ENCODE measurements at regions not wholly inside any gene's neighbourhood (a gene's known extent, or its start where the extent isn't known, plus 50 kb on each side); places are given as distances from the start of the nearest gene placed in this dataset.

GRCh38 chr1:217333939-217334338 lies 297.0 kb downstream of the GPATCH2 start:
- no peak overlapping the region for H3K4me3 Mint-ChIP-seq
- no peaks in the 10 kb centered on the region for H3K4me1 Mint-ChIP-seq
- no peaks in the 10 kb centered on the region for H3K36me3 Mint-ChIP-seq
- peaks cover 8% of the 10 kb centered on the region for H3K9me3 Mint-ChIP-seq
- H3K27ac Mint-ChIP-seq, result no peak overlapping the region
- H3K27me3 Mint-ChIP-seq, result no peaks in the 10 kb centered on the region

- Mint-ChIP-seq H3K27me3 (no peaks in the 10 kb centered on the region), H3K9me3 (peaks cover 8% of the 10 kb centered on the region), H3K27ac (no peak overlapping the region)
Measured at GRCh38 chr1:217332431-217333065, 298.3 kb downstream of the GPATCH2 start.

DNA sequence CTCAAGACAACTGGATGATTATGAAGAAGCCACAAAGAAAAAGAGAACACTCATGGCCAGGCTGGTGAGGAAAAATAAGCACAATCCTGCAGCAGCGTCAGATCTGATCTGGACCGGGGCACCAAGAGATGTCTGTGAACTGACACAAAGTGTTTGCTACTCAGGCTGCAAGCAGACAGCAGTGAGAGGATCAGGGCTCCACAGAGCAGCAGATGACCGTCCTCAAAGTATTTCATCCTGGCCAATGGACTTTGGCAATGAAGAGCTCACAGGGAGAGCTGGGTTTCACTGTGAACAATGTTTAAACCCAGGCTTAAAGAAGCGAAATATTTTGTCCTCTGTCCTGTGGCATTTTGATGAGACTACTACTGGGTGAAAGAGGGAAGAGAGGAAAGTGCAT lies 299.2 kb downstream of the GPATCH2 start:
- no peaks in the 10 kb centered on the region for H3K27me3 Mint-ChIP-seq
- no peak overlapping the region for H3K4me3 Mint-ChIP-seq
- H3K27ac Mint-ChIP-seq, result no peak overlapping the region
- H3K9me3 Mint-ChIP-seq, result peaks cover 8% of the 10 kb centered on the region
- H3K36me3 Mint-ChIP-seq, result no peaks in the 10 kb centered on the region
- no peaks in the 10 kb centered on the region for H3K4me1 Mint-ChIP-seq

More at GRCh38 chr1:217332431-217333065, 298.3 kb downstream of the GPATCH2 start:
- Mint-ChIP-seq H3K36me3 (no peaks in the 10 kb centered on the region), H3K4me1 (no peaks in the 10 kb centered on the region), H3K4me3 (no peak overlapping the region)

GRCh38 chr1:217327901-217328300 lies 303.0 kb downstream of the GPATCH2 start:
- Mint-ChIP-seq H3K27me3 (no peaks in the 10 kb centered on the region), H3K9me3 (peaks cover 8% of the 10 kb centered on the region), H3K4me3 (no peak overlapping the region), H3K36me3 (no peaks in the 10 kb centered on the region), H3K4me1 (no peaks in the 10 kb centered on the region), H3K27ac (no peak overlapping the region)

DNA sequence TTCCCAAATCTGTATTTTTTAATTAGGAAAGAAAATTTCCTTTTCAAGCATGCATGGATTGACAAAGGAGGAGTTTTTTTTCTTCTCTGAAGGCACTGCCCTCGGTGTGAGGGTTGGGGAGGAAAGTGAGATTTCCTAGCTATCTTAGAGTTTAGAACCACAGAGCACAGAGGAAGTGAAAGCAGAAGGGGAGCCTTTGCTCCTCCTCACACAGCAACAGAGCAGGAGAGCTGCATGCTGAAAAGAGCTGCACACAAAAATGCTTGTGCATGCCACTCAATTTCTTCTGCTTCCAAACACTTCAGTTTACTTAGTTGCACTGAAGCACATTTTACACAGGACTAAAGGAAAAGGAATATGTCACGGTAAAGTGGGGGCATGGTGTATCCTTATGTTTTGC lies 308.1 kb downstream of the GPATCH2 start:
- peaks cover 2% of the 10 kb centered on the region for H3K27me3 Mint-ChIP-seq
- no peaks in the 10 kb centered on the region for H3K4me1 Mint-ChIP-seq
- no peaks in the 10 kb centered on the region for H3K36me3 Mint-ChIP-seq
- no peaks in the 10 kb centered on the region for H3K9me3 Mint-ChIP-seq
- H3K4me3 Mint-ChIP-seq, result no peak overlapping the region
- H3K27ac Mint-ChIP-seq, result no peak overlapping the region

GRCh38 chr1:217315346-217315745 lies 315.5 kb downstream of the GPATCH2 start:
- Mint-ChIP-seq H3K36me3 (no peaks in the 10 kb centered on the region), H3K4me3 (no peak overlapping the region), H3K4me1 (no peaks in the 10 kb centered on the region), H3K9me3 (no peaks in the 10 kb centered on the region), H3K27ac (no peak overlapping the region), H3K27me3 (peaks cover 2% of the 10 kb centered on the region)

- no peaks in the 10 kb centered on the region for H3K36me3 Mint-ChIP-seq
- no peaks in the 10 kb centered on the region for H3K4me1 Mint-ChIP-seq
- peaks cover 5% of the 10 kb centered on the region for H3K9me3 Mint-ChIP-seq
- H3K4me3 Mint-ChIP-seq, result no peak overlapping the region
- no peak overlapping the region for H3K27ac Mint-ChIP-seq
- H3K27me3 Mint-ChIP-seq, result no peaks in the 10 kb centered on the region
Measured at GRCh38 chr1:217313096-217313495, 317.8 kb downstream of the GPATCH2 start.

DNA sequence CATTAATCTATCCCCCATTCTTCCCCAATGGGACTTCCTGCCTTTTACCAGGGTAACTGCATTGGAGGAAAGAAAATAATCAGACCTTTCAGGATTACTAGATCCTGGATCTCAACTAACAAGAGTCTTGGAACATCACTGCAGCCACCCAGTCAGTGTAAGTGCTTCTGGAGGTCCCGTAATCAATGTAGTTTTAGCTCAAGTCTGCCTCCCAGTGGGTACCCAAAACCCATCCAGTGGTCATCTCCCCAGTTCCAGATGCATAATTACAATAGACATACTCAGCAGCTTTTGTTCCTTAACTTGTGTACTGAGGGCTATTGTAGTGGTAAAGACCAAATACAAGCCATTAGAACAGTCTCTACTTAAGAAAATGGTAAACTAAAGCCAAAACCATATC lies 319.1 kb downstream of the GPATCH2 start:
- Mint-ChIP-seq H3K36me3 (no peaks in the 10 kb centered on the region), H3K27me3 (no peaks in the 10 kb centered on the region), H3K9me3 (peaks cover 5% of the 10 kb centered on the region), H3K4me3 (no peak overlapping the region), H3K4me1 (no peaks in the 10 kb centered on the region), H3K27ac (no peak overlapping the region)

DNA sequence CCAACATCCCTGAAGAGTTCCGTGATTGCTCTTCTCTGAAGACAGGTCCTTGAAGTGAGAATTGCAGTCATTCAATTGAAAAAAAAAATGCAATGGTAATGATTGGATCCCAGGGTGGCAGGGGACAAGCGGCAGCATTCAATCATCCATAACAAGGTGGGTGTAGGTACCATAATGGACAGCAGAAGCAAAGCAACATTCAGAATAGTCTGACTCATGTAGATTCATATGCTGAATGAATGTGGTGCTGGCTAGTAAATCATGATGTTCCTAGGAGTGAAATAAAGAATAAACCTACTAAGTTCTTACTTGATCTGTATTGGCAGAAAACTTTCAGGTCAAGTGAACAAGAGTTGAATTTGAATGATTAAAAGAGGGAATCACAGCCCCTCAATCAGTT lies 319.6 kb downstream of the GPATCH2 start:
- Mint-ChIP-seq H3K4me3 (no peak overlapping the region), H3K4me1 (no peaks in the 10 kb centered on the region), H3K27me3 (no peaks in the 10 kb centered on the region), H3K27ac (no peak overlapping the region), H3K36me3 (no peaks in the 10 kb centered on the region), H3K9me3 (peaks cover 5% of the 10 kb centered on the region)

- Mint-ChIP-seq H3K27ac (no peak overlapping the region), H3K36me3 (no peaks in the 10 kb centered on the region), H3K9me3 (peaks cover 6% of the 10 kb centered on the region), H3K27me3 (no peaks in the 10 kb centered on the region), H3K4me3 (no peak overlapping the region), H3K4me1 (no peaks in the 10 kb centered on the region)
Measured at GRCh38 chr1:217281332-217281731, 349.6 kb downstream of the GPATCH2 start.

- H3K27ac Mint-ChIP-seq, result no peak overlapping the region
- no peaks in the 10 kb centered on the region for H3K27me3 Mint-ChIP-seq
- no peaks in the 10 kb centered on the region for H3K4me1 Mint-ChIP-seq
- peaks cover 9% of the 10 kb centered on the region for H3K9me3 Mint-ChIP-seq
- no peak overlapping the region for H3K4me3 Mint-ChIP-seq
- H3K36me3 Mint-ChIP-seq, result no peaks in the 10 kb centered on the region
Measured at GRCh38 chr1:217275655-217276398, 355.1 kb downstream of the GPATCH2 start.

DNA sequence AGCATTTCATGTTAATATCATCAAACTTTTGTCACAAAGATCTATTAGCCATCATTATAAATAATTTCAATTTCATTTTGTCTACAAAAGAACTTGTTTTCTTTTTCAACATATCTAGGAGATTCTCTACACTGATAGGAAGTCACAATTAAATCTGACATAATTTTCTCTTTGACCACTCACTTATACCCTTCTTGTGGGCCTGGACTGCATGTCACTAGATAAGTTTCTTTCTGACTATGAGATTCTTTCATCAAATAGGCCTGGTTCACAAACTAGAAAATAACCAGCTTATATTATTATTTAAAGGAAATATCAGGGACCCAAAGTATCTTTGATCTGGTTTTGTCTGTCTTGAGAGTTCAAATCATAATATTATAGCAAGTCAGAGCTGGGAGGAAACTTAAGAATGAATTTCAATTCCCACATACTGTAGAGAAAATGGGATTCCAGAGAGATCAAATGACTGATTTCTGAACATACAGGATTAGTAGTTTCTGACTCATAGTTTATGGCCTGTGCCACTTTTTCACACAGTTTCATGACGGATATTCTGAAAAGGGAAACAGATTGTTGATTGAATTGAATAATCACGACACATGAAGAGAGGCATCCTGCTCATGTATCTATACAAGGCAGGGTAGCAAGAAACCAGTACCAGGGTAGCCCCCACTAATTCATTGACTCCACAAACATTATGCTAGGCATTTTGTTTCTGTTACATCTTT lies 355.8 kb downstream of the GPATCH2 start:
- Mint-ChIP-seq H3K4me1 (no peaks in the 10 kb centered on the region), H3K27ac (no peak overlapping the region), H3K9me3 (peaks cover 9% of the 10 kb centered on the region), H3K27me3 (no peaks in the 10 kb centered on the region), H3K4me3 (no peak overlapping the region), H3K36me3 (no peaks in the 10 kb centered on the region)

GRCh38 chr1:217274416-217274815 lies 356.5 kb downstream of the GPATCH2 start:
- Mint-ChIP-seq H3K4me3 (no peak overlapping the region), H3K36me3 (no peaks in the 10 kb centered on the region), H3K27me3 (no peaks in the 10 kb centered on the region), H3K27ac (no peak overlapping the region), H3K9me3 (peaks cover 4% of the 10 kb centered on the region), H3K4me1 (no peaks in the 10 kb centered on the region)

- peaks cover 4% of the 10 kb centered on the region for H3K9me3 Mint-ChIP-seq
- H3K4me1 Mint-ChIP-seq, result no peaks in the 10 kb centered on the region
- no peaks in the 10 kb centered on the region for H3K36me3 Mint-ChIP-seq
- no peak overlapping the region for H3K27ac Mint-ChIP-seq
- H3K27me3 Mint-ChIP-seq, result no peaks in the 10 kb centered on the region
- H3K4me3 Mint-ChIP-seq, result no peak overlapping the region
Measured at GRCh38 chr1:217273866-217274265, 357.0 kb downstream of the GPATCH2 start.

DNA sequence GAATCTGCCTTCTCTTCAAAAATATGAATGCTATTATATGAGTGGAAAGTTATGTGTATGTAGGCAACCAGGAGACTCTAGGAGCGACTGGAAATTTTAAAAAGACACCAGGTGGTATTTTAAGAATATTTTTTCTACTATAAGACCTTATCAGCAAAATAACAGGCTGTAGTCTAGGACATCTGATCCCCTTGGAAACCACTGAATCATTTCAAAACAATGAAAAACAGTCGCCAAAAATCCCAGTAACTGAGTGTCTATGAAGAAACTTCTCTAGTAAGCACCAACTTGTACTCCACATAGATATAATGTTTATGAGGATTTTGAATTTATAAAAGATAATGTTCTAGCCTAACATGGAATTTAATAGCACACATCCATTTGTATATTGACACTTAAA lies 358.5 kb downstream of the GPATCH2 start:
- no peaks in the 10 kb centered on the region for H3K36me3 Mint-ChIP-seq
- H3K27me3 Mint-ChIP-seq, result no peaks in the 10 kb centered on the region
- no peak overlapping the region for H3K4me3 Mint-ChIP-seq
- H3K9me3 Mint-ChIP-seq, result peaks cover 4% of the 10 kb centered on the region
- no peaks in the 10 kb centered on the region for H3K4me1 Mint-ChIP-seq
- H3K27ac Mint-ChIP-seq, result no peak overlapping the region

DNA sequence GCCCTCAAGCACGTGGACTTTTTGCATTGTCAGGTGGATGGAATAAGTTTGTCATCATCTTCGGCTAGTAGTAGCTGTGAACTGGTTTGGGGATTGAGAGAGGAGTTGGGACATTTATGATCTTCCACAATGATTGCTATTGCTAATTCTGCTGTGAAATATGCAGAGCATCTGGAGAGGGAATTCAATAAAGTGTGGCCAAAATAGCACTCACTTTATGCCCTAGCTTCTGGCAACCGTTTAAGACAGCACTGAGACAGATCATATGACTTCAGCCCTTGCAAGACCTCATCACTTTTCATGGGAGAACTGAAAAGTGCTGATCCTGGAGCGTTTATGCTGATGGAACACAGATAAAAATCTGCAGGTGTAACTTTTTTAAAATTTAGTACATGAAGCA lies 360.8 kb downstream of the GPATCH2 start:
- no peaks in the 10 kb centered on the region for H3K36me3 Mint-ChIP-seq

More for the DNA sequence above, 360.8 kb downstream of the GPATCH2 start:
- H3K9me3 Mint-ChIP-seq, result peaks cover 4% of the 10 kb centered on the region
- H3K27ac Mint-ChIP-seq, result no peak overlapping the region
- no peaks in the 10 kb centered on the region for H3K27me3 Mint-ChIP-seq
- H3K4me1 Mint-ChIP-seq, result no peaks in the 10 kb centered on the region
- no peak overlapping the region for H3K4me3 Mint-ChIP-seq
